GM21529 (cell line): ENCODE measurements at regions not wholly inside any gene's neighbourhood (a gene's known extent, or its start where the extent isn't known, plus 50 kb on each side); places are given as distances from the start of the nearest gene placed in this dataset.

Experiments used
- ATAC-seq: cut with Tn5 transposase; IDR thresholded peaks from one replicate; pipeline ENCODE4 v1.9.1; 2021; ENCODE audit not compliant: unreplicated experiment

- no peak for ATAC-seq
Measured at GRCh38 chr9:7354704-7355103, 444.9 kb downstream of the DMAC1 start.

- ATAC-seq, result no peak
Measured at GRCh38 chr9:7348692-7349091, 450.9 kb downstream of the DMAC1 start.

- ATAC-seq, result no peak
Measured at GRCh38 chr9:7347556-7347955, 452.0 kb downstream of the DMAC1 start.

GRCh38 chr9:7346144-7346543 lies 453.4 kb downstream of the DMAC1 start:
- ATAC-seq, result no peak

- peak; percentile 32 for ATAC-seq
Measured at GRCh38 chr9:7342736-7343135, 456.8 kb downstream of the DMAC1 start.

GRCh38 chr9:7342229-7342628 lies 457.3 kb downstream of the DMAC1 start:
- ATAC-seq, result peak; percentile 89

GRCh38 chr9:7341571-7341970 lies 458.0 kb downstream of the DMAC1 start:
- ATAC-seq, result no peak

- ATAC-seq, result no peak
Measured at GRCh38 chr9:7340451-7340850, 459.1 kb downstream of the DMAC1 start.

- ATAC-seq, result no peak
Measured at GRCh38 chr9:7338586-7339281, 460.8 kb downstream of the DMAC1 start.

GRCh38 chr9:7336356-7337065 lies 463.1 kb downstream of the DMAC1 start:
- ATAC-seq, result no peak

- ATAC-seq, result no peak
Measured at GRCh38 chr9:7333719-7334118, 465.9 kb downstream of the DMAC1 start.

- no peak for ATAC-seq
Measured at GRCh38 chr9:7332780-7333179, 466.8 kb downstream of the DMAC1 start.

- ATAC-seq, result no peak
Measured at GRCh38 chr9:7328453-7328852, 471.1 kb downstream of the DMAC1 start.

- no peak for ATAC-seq
Measured at GRCh38 chr9:7325995-7326394, 473.6 kb downstream of the DMAC1 start.

GRCh38 chr9:7324152-7324598 lies 475.4 kb downstream of the DMAC1 start:
- ATAC-seq, result no peak

GRCh38 chr9:7320841-7321240 lies 478.7 kb downstream of the DMAC1 start:
- ATAC-seq, result no peak

GRCh38 chr9:7320139-7320538 lies 479.4 kb downstream of the DMAC1 start:
- ATAC-seq, result no peak

GRCh38 chr9:7318920-7319319 lies 480.7 kb downstream of the DMAC1 start:
- ATAC-seq, result no peak

GRCh38 chr9:7316967-7317366 lies 482.6 kb downstream of the DMAC1 start:
- no peak for ATAC-seq

- no peak for ATAC-seq
Measured at GRCh38 chr9:7316166-7316795, 483.3 kb downstream of the DMAC1 start.

- no peak for ATAC-seq
Measured at GRCh38 chr9:7315746-7316145, 483.8 kb downstream of the DMAC1 start.

GRCh38 chr9:7315116-7315515 lies 484.5 kb downstream of the DMAC1 start:
- ATAC-seq, result no peak
